T-helper 2 cell treated with Interferon-gamma antibody and Interleukin-4, amounts not matched to agents 5 μg/mL and 100 μg/mL, for 36 hours (primary cell): ENCODE measurements at regions not wholly inside any gene's neighbourhood (a gene's known extent, or its start where the extent isn't known, plus 50 kb on each side); places are given as distances from the start of the nearest gene placed in this dataset.

Source experiments
- DNase-seq: peaks from one replicate; pipeline ENCODE4 v3.0.0; 2021; ENCODE audit warnings: low spot score
- H3K27ac Mint-ChIP-seq: one replicate; pipeline ENCODE4 v1.8.0; 2021; ENCODE audit warnings: mild to moderate bottlenecking, mixed read lengths
- H3K27me3 Mint-ChIP-seq: one replicate; pipeline ENCODE4 v1.8.0; 2021; ENCODE audit warnings: low read depth, mixed read lengths
- H3K36me3 Mint-ChIP-seq: one replicate; pipeline ENCODE4 v1.8.0; 2021; ENCODE audit warnings: low read depth, mixed read lengths
- H3K4me1 Mint-ChIP-seq: one replicate; pipeline ENCODE4 v1.8.0; 2021; ENCODE audit warnings: low read depth, mixed read lengths
- H3K4me3 Mint-ChIP-seq: one replicate; pipeline ENCODE4 v1.8.0; 2022; ENCODE audit warnings: mild to moderate bottlenecking, moderate library complexity, mixed read lengths
- H3K9me3 Mint-ChIP-seq: one replicate; pipeline ENCODE4 v1.8.0; 2021; ENCODE audit warnings: mixed read lengths

- Mint-ChIP-seq H3K27ac (peak overlapping the region; percentile 96), H3K9me3 (peaks cover 15% of the 10 kb centered on the region), H3K27me3 (peaks cover 7% of the 10 kb centered on the region), H3K36me3 (peaks cover 11% of the 10 kb centered on the region), H3K4me3 (peak overlapping the region; percentile 7), H3K4me1 (peaks cover 25% of the 10 kb centered on the region)
- DNase-seq: no peak
Measured at GRCh38 chr2:128474036-128474955, 155.6 kb upstream of the HS6ST1 start.

GRCh38 chr2:128474962-128475361 lies 156.3 kb upstream of the HS6ST1 start:
- H3K27ac Mint-ChIP-seq: peak overlapping the region; percentile 96
- H3K4me3 Mint-ChIP-seq: peak overlapping the region; percentile 7
- H3K4me1 Mint-ChIP-seq: peaks cover 25% of the 10 kb centered on the region
- H3K36me3 Mint-ChIP-seq: peaks cover 11% of the 10 kb centered on the region
- peaks cover 11% of the 10 kb centered on the region for H3K27me3 Mint-ChIP-seq
- no peak for DNase-seq
- H3K9me3 Mint-ChIP-seq: peaks cover 11% of the 10 kb centered on the region

GRCh38 chr2:128475427-128476211 lies 157.0 kb upstream of the HS6ST1 start:
- no peak for DNase-seq

GRCh38 chr2:128477026-128477820 lies 158.6 kb upstream of the HS6ST1 start:
- peaks cover 27% of the 10 kb centered on the region for H3K27me3 Mint-ChIP-seq
- H3K27ac Mint-ChIP-seq: no peak overlapping the region
- H3K4me1 Mint-ChIP-seq: peaks cover 21% of the 10 kb centered on the region
- H3K9me3 Mint-ChIP-seq: peaks cover 14% of the 10 kb centered on the region
- peaks cover 3% of the 10 kb centered on the region for H3K36me3 Mint-ChIP-seq
- H3K4me3 Mint-ChIP-seq: no peak overlapping the region
- DNase-seq: no peak

More at GRCh38 chr2:128475427-128476211, 157.0 kb upstream of the HS6ST1 start:
- peaks cover 25% of the 10 kb centered on the region for H3K4me1 Mint-ChIP-seq
- H3K27me3 Mint-ChIP-seq: peaks cover 18% of the 10 kb centered on the region
- peaks cover 11% of the 10 kb centered on the region for H3K9me3 Mint-ChIP-seq
- H3K4me3 Mint-ChIP-seq: no peak overlapping the region
- H3K36me3 Mint-ChIP-seq: peaks cover 7% of the 10 kb centered on the region
- no peak overlapping the region for H3K27ac Mint-ChIP-seq

- Mint-ChIP-seq H3K27ac (no peak overlapping the region), H3K9me3 (peaks cover 14% of the 10 kb centered on the region), H3K27me3 (peaks cover 30% of the 10 kb centered on the region), H3K36me3 (no peaks in the 10 kb centered on the region), H3K4me3 (no peak overlapping the region), H3K4me1 (peaks cover 15% of the 10 kb centered on the region)
- DNase-seq: no peak
Measured at GRCh38 chr2:128477891-128478290, 159.2 kb upstream of the HS6ST1 start.

GRCh38 chr2:128485761-128486639 lies 167.3 kb upstream of the HS6ST1 start:
- no peaks in the 10 kb centered on the region for H3K36me3 Mint-ChIP-seq
- H3K4me1 Mint-ChIP-seq: peaks cover 15% of the 10 kb centered on the region
- H3K9me3 Mint-ChIP-seq: peaks cover 1% of the 10 kb centered on the region
- no peak overlapping the region for H3K4me3 Mint-ChIP-seq
- no peak for DNase-seq
- H3K27me3 Mint-ChIP-seq: peaks cover 37% of the 10 kb centered on the region
- no peak overlapping the region for H3K27ac Mint-ChIP-seq

GRCh38 chr2:128486640-128487375 lies 168.1 kb upstream of the HS6ST1 start:
- Mint-ChIP-seq H3K4me1 (peaks cover 15% of the 10 kb centered on the region), H3K4me3 (no peak overlapping the region), H3K36me3 (no peaks in the 10 kb centered on the region), H3K27me3 (peaks cover 33% of the 10 kb centered on the region), H3K9me3 (no peaks in the 10 kb centered on the region), H3K27ac (no peak overlapping the region)
- no peak for DNase-seq

GRCh38 chr2:128487650-128488387 lies 169.2 kb upstream of the HS6ST1 start:
- DNase-seq: no peak
- H3K27me3 Mint-ChIP-seq: peaks cover 29% of the 10 kb centered on the region
- no peak overlapping the region for H3K27ac Mint-ChIP-seq
- peaks cover 15% of the 10 kb centered on the region for H3K4me1 Mint-ChIP-seq
- H3K9me3 Mint-ChIP-seq: no peaks in the 10 kb centered on the region
- no peak overlapping the region for H3K4me3 Mint-ChIP-seq
- H3K36me3 Mint-ChIP-seq: no peaks in the 10 kb centered on the region

GRCh38 chr2:128488434-128488833 lies 169.8 kb upstream of the HS6ST1 start:
- H3K4me1 Mint-ChIP-seq: peaks cover 15% of the 10 kb centered on the region
- no peaks in the 10 kb centered on the region for H3K36me3 Mint-ChIP-seq
- no peak for DNase-seq
- peaks cover 26% of the 10 kb centered on the region for H3K27me3 Mint-ChIP-seq
- no peaks in the 10 kb centered on the region for H3K9me3 Mint-ChIP-seq
- no peak overlapping the region for H3K27ac Mint-ChIP-seq
- H3K4me3 Mint-ChIP-seq: no peak overlapping the region

GRCh38 chr2:128489526-128490273 lies 171.0 kb upstream of the HS6ST1 start:
- H3K9me3 Mint-ChIP-seq: no peaks in the 10 kb centered on the region
- no peak overlapping the region for H3K27ac Mint-ChIP-seq
- H3K4me1 Mint-ChIP-seq: peaks cover 15% of the 10 kb centered on the region
- no peak overlapping the region for H3K4me3 Mint-ChIP-seq
- H3K27me3 Mint-ChIP-seq: peaks cover 17% of the 10 kb centered on the region
- DNase-seq: no peak
- no peaks in the 10 kb centered on the region for H3K36me3 Mint-ChIP-seq

GRCh38 chr2:128490321-128490720 lies 171.7 kb upstream of the HS6ST1 start:
- Mint-ChIP-seq H3K9me3 (no peaks in the 10 kb centered on the region), H3K27me3 (peaks cover 16% of the 10 kb centered on the region), H3K27ac (no peak overlapping the region), H3K4me3 (no peak overlapping the region), H3K4me1 (peaks cover 15% of the 10 kb centered on the region), H3K36me3 (no peaks in the 10 kb centered on the region)
- no peak for DNase-seq
